Cardiac fibroblast (primary cell): ENCODE measurements at regions not wholly inside any gene's neighbourhood (a gene's known extent, or its start where the extent isn't known, plus 50 kb on each side); places are given as distances from the start of the nearest gene placed in this dataset.
"Not testable (repeated sequence)": the region's sequence is repeated elsewhere in the genome, so short reads cannot be mapped to it uniquely, and the experiment has no call there.

Experiments
- DNase-seq, 2 donors: peaks; one replicate each; pipeline versions ENCODE4 v3.0.0 to v3.0.0-alpha.2; 2010; ENCODE audit warnings: low read depth in 2 of 2
- H3K4me3 ChIP-seq, 2 donors: replicated peaks in 1 of 2; 1 replicate in 1 of 2; 2 replicates in 1 of 2; pipeline ENCODE4 v1.5.1; 2011; ENCODE audit warnings: low read depth in 2 of 2, low read length in 2 of 2, mild to moderate bottlenecking in 2 of 2, moderate library complexity in 1 of 2
- CTCF ChIP-seq: IDR thresholded peaks from one replicate; pipeline ENCODE4 v1.5.1; 2011; ENCODE audit warnings: low read depth, mild to moderate bottlenecking, low read length, inconsistent platforms

DNA sequence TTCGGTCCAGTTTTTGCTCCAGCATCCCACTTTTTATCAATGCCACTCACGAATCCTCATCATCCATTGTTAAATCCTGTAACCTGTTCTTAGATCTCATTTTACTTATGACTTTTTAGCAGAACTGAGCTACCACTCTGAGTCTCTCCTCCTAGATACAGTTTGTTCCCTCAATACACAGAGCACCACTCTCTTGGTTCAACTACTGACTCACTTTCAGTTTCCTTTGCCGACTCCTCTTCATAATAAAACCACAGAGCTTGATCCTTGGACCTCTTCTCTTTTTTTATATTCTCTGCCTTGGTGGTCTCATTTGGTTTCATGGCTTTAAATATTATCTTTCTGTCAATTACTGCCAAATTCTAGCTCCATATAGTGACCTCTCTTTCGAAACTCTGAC is 150.3 kb downstream of the SLITRK5 start:
- TF ChIP-seq CTCF: no peak
- no peak overlapping the region for H3K4me3 ChIP-seq
- DNase-seq: no peak

DNA sequence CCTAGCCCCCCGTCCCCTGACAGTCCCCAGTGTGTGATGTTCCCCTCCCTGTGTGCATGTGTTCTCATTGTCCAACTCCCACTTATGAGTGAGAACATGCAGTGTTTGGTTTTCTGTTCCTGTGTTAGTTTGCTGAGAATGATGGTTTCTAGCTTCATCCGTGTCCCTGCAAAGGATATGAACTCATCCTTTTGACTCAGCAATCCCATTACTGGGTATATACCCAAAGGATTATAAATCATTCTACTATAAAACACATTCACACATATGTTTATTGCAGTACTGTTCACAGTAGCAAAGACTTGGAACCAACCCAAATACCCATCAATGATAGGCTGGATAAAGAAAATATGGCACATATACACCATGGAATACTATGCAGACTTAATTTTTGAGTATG is 155.1 kb downstream of the SLITRK5 start:
- not testable (repeated sequence) for H3K4me3 ChIP-seq, DNase-seq

DNA sequence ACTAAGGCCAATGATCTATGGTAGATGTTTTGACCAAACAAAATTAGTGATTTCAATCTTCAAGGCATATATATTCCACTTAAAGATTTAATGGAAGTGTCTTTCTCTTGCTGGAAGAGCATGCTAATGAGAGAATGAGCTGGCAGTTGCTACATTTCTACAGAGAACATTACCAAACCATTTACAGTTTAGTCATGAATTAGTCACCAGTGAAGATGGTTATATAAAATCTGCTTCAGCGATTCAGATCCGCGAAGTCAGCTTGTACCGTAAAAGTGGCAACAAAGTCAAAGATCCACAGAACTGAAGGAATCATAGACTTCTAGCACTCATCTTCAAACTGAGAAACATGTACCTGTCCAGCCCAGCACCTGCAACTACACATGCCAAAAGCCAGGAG is 156.3 kb downstream of the SLITRK5 start:
- no peak overlapping the region for H3K4me3 ChIP-seq
- no peak for DNase-seq
- no peak for TF ChIP-seq CTCF

GRCh38 chr13:87837522-87837921 is 166.4 kb downstream of the SLITRK5 start:
- no peak overlapping the region for H3K4me3 ChIP-seq
- no peak for TF ChIP-seq CTCF

GRCh38 chr13:87837946-87838345 is 166.8 kb downstream of the SLITRK5 start:
- no peak for DNase-seq
- no peak overlapping the region for H3K4me3 ChIP-seq
- no peak for TF ChIP-seq CTCF

More at GRCh38 chr13:87837522-87837921, 166.4 kb downstream of the SLITRK5 start:
- no peak for DNase-seq

GRCh38 chr13:87851410-87851809 is 180.2 kb downstream of the SLITRK5 start:
- TF ChIP-seq CTCF: no peak
- no peak overlapping the region for H3K4me3 ChIP-seq

GRCh38 chr13:87855553-87855952 is 184.4 kb downstream of the SLITRK5 start:
- DNase-seq: no peak
- no peak for TF ChIP-seq CTCF
- no peak overlapping the region for H3K4me3 ChIP-seq

More at GRCh38 chr13:87851410-87851809, 180.2 kb downstream of the SLITRK5 start:
- no peak for DNase-seq

GRCh38 chr13:87859261-87859660 is 188.1 kb downstream of the SLITRK5 start:
- no peak for TF ChIP-seq CTCF
- no peak overlapping the region for H3K4me3 ChIP-seq
- no peak for DNase-seq
